Hematopoietic multipotent progenitor cell treated with erythropoietin and hydrocortisone succinate and interleukin-3 and kit ligand, for 8 days (in vitro differentiated cells): ENCODE measurements at regions not wholly inside any gene's neighbourhood (a gene's known extent, or its start where the extent isn't known, plus 50 kb on each side); places are given as distances from the start of the nearest gene placed in this dataset.
"Not testable (repeated sequence)": the region's sequence is repeated elsewhere in the genome, so short reads cannot be mapped to it uniquely, and the experiment has no call there.

Experiments used
- DNase-seq: peaks from one replicate; pipeline ENCODE4 v3.0.0-alpha.2; 2015

GRCh38 chr5:61215996-61216395 lies 53.7 kb upstream of the SMIM15 start:
- DNase-seq: no peak

DNA sequence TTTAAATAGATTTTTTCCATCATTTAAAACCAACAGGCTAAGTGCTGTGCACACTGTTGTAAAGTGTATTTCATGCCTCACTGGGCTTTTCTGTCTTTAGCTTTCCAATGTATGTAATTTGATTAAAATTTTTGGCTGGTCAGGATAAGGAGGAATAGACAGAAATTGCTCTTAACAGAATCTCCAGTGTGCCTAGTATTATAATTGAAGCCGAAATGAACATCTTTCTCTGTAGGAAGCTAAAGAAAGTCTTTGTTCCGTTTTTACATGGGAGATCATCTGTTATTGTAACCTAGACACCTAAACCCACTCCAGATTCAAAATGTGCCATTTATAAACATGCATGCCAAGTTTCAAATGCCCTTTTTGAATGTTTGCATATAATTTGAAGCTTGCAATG lies 54.5 kb upstream of the SMIM15 start:
- DNase-seq: no peak

GRCh38 chr5:61217214-61217613 lies 54.9 kb upstream of the SMIM15 start:
- DNase-seq: no peak

DNA sequence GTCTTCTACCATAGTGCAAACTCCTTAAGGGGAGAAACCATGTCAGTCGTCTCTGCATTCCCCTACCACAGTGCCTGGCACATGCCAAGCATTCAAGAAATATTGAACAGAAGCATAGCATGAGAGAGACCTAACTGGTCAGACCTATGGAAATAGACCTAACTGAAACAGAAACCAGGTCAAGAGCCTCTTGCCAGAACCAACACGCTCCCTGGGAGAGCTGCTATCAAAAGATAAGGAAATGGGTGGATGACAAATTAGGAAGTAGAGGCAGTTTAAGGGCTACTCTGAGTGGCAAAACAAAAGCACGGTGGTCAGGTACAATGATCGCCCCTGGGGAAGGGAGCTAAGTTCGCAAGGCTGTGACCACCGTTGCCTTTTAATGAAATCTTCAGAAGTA lies 66.0 kb upstream of the SMIM15 start:
- DNase-seq: peak; percentile 64

GRCh38 chr5:61228691-61229280 lies 66.5 kb upstream of the SMIM15 start:
- DNase-seq: no peak

GRCh38 chr5:61229416-61229815 lies 67.1 kb upstream of the SMIM15 start:
- DNase-seq: no peak

- no peak for DNase-seq
Observed at GRCh38 chr5:61230492-61230891, 68.2 kb upstream of the SMIM15 start.

DNA sequence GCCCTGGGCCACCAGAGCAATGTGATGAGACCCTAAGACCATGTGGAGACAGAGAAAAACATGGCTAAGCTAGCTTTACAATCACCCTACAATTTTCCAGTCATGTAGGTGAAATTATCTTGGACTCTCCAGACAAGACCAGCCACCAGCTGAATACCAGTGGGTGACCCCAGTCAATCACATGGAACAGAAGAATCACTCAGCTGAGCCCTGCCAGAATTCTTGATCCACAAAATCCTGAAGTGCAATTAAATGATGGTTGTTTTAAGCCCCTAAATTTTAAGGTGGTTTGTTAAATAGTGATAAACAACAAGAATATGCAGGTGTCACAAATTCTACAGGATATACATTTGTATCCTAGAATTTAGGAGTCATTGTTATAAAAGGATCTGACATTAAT lies 69.5 kb upstream of the SMIM15 start:
- DNase-seq: no peak

GRCh38 chr5:61232490-61233050 lies 70.3 kb upstream of the SMIM15 start:
- no peak for DNase-seq

- DNase-seq: no peak
Observed at GRCh38 chr5:61234019-61234418, 71.8 kb upstream of the SMIM15 start.

DNA sequence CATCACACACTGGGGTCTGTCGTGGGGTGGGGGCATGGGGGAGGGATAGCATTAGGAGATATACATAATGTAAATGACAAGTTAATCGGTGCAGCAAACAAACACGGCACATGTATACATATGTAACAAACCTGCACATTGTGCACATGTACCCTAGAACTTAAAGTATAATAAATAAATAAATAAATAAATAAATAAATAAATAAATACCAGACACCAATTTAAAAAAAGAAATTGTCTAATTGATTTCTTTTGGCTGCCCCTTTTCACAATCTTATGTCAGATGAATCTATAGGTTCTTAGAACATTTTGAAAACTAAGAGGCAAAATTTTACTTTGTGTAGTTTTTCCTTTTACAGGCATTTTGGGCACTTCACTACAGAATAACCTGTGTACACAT lies 74.4 kb upstream of the SMIM15 start:
- DNase-seq: not testable (repeated sequence)

- no peak for DNase-seq
Observed at GRCh38 chr5:61245486-61245885, 83.2 kb upstream of the SMIM15 start.

DNA sequence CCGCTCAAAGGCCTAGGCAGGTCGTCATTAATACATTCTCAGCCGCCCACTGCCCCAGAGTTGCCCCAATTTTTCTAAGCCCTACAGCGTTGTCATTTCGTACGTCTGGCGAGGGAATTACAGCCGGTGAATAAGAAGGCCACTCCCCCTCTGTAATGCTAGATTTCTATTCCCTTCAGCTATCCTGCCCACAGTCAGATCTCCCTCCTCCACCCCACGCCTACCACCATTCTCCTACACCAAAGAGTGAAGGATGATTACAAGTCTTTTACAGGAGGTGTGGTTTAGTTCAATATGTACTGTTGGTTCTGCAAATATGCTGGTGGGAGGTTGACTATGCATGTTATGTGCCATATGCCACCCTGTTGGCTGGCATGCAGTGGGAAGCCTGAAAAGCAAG lies 83.7 kb upstream of the SMIM15 start:
- DNase-seq: no peak

DNA sequence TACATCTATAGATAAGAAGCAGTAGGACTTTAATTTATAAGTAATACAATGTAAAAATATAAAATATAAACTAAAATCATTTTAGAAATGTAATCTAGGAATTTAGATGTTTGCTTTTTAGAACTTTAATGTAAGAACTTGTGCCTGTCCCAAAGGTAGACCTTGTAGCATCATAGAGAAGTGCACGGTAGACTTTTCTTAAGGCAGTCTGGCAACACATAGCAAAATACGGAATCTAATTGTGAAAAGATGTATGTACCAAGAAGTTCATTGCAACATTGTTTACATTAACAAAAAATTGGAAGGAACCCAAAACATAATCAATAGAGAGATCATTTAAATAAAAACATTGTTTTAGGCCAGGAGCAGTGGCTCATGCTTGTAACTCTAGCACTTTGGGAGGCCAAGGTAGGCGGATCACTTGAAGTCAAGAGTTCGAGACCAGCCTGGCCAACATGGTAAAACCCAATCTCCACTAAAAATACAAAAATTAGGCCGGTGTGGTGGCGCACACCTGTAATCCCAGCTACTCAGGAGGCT lies 84.6 kb upstream of the SMIM15 start:
- DNase-seq: no peak

GRCh38 chr5:61251874-61252642 lies 80.0 kb upstream of the ZSWIM6 start:
- no peak for DNase-seq

GRCh38 chr5:61252643-61252925 lies 79.5 kb upstream of the ZSWIM6 start:
- no peak for DNase-seq

DNA sequence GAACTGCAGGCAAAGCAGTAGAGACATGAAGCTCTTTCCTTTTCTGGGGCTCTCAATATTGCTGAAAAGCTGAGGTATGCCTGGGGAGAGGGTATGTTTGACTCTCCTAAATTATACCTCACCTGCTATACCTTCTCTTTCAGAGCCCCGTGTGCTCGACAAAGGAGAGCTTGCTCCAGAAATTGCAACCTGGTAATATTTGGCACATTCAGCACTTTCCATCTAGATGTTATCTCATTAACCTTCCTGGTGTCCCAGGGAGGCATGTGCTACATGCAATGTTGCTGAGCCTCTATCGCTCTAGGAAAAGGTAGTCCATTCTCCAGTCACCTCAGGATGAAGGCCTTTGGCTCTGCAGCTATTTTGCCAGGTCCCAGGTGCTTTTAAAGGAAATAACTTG lies 78.5 kb upstream of the ZSWIM6 start:
- no peak for DNase-seq

GRCh38 chr5:61254969-61255555 lies 77.0 kb upstream of the ZSWIM6 start:
- no peak for DNase-seq

- DNase-seq: no peak
Observed at GRCh38 chr5:61256474-61256873, 75.6 kb upstream of the ZSWIM6 start.

DNA sequence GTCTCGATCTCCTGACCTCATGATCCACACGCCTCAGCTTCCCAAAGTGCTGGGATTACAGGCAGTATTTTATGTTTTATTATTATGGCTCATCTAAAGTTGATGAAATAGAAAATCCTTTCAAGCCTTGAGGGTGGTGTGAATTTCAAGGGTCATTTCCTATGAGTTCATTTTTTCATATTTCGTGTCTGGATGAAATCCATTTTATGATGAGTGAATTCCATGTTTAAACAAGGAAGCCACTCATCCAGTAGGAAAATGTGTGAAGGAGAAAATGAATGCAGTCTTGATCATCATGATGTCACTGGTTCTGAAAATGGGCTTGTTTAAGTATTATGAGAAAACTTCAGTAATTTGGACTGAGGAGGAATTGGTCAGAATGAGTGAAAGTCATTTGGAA lies 74.6 kb upstream of the ZSWIM6 start:
- DNase-seq: no peak

DNA sequence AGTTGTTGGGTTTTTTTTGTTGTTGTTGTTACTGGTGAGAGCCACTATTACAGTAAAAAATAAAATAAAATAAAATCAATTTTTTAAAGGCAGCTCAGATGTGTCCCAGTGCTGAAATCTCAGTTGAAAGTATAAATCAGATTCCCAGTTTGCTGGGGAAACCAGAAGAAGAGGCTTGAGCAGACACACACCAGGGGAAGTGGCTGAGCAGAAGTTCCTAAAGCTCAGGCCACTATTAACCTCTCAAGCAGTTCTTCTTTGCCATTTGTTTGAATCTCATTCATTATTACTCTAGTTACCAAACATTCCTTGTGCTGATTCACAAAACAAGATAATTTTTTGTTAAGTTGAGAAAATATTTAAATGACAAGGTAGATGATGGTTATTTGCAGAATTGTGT lies 70.9 kb upstream of the ZSWIM6 start:
- DNase-seq: no peak

- no peak for DNase-seq
Observed at GRCh38 chr5:61262080-61262479, 70.0 kb upstream of the ZSWIM6 start.

DNA sequence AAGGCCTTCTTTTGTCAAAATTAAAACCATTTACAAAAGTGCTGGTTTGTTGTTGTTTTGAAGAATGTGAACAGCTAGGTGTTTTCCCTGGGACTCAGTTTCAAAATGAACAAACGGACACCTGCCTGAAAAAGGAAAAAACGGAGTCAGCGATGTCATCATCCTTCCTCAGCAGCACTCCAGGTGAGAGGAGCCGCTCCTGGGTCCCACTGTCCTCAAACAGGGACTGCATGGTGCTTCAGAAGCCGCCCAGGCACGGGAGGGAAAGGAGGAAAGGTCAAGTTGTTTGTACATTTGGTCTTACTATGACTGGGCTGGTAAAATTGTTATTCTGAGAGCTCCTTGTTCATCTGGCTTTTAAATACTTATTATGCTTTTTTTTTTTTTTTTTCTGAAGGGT lies 69.0 kb upstream of the ZSWIM6 start:
- DNase-seq: no peak

DNA sequence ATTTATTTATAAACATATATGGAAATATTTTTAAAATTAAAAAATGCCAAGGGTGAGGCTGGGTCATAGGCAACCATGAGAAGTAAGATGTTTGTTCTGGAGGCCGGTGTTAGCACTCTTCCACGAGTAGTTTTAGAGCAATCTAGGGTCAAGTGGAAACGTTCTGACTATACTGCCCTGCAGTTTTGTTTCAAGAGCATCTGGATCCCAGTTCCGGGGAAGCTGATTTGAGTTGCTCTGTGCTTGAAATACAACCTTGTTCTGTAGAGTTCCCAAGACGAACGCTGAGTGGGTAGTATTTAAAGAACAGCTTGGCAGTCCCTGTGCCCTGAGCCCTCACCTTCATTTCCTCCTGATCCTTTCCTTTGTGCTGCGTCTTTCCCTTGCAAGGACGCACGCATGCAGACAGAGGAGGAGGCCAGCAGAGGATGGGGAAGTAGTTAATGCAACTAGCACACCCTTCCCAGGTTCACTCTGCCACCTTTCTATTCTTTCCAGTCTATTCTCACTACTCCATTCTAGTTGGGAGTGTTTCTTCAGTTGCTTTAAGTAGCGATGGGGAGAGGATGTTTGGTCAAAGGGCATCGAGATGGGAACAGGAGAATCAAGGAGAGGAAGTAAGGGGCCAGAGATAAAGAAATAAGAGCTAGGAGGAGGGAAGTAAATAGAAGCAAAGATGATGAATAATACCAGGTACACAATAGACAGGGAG lies 68.3 kb upstream of the ZSWIM6 start:
- no peak for DNase-seq
